A172 (cell line): ENCODE measurements at regions not wholly inside any gene's neighbourhood (a gene's known extent, or its start where the extent isn't known, plus 50 kb on each side); places are given as distances from the start of the nearest gene placed in this dataset.

Source experiments
- DNase-seq: peaks from one replicate; pipeline ENCODE4 v3.0.0-alpha.2; 2015; ENCODE audit warnings: low spot score

- DNase-seq = no peak
These were observed 871.4 kb downstream of the MAT2B start for GRCh38 chr5:164376843-164377242.

- DNase-seq = no peak
These were observed 872.3 kb downstream of the MAT2B start for GRCh38 chr5:164377746-164378145.

GRCh38 chr5:164383662-164384061 is 878.2 kb downstream of the MAT2B start:
- DNase-seq = no peak

GRCh38 chr5:164392531-164392930 is 887.1 kb downstream of the MAT2B start:
- DNase-seq = no peak

- no peak for DNase-seq
These were observed 889.3 kb downstream of the MAT2B start for GRCh38 chr5:164394686-164395194.

GRCh38 chr5:164412531-164412930 is 907.1 kb downstream of the MAT2B start:
- no peak for DNase-seq

- DNase-seq = no peak
These were observed 914.7 kb downstream of the MAT2B start for GRCh38 chr5:164420161-164420560.

GRCh38 chr5:164422400-164422799 is 917.0 kb downstream of the MAT2B start:
- DNase-seq = peak; percentile 11

- no peak for DNase-seq
These were observed 926.4 kb downstream of the MAT2B start for GRCh38 chr5:164431634-164432304.

- peak; percentile 55 for DNase-seq
These were observed 927.9 kb downstream of the MAT2B start for GRCh38 chr5:164433106-164433870.

- no peak for DNase-seq
These were observed 930.2 kb downstream of the MAT2B start for GRCh38 chr5:164435576-164435975.

GRCh38 chr5:164439799-164440198 is 934.4 kb downstream of the MAT2B start:
- DNase-seq = no peak

- no peak for DNase-seq
These were observed 944.0 kb downstream of the MAT2B start for GRCh38 chr5:164449460-164449859.

GRCh38 chr5:164466033-164466432 is 960.6 kb downstream of the MAT2B start:
- no peak for DNase-seq

GRCh38 chr5:164470312-164470711 is 964.9 kb downstream of the MAT2B start:
- DNase-seq = no peak

GRCh38 chr5:164472165-164472564 is 966.7 kb downstream of the MAT2B start:
- no peak for DNase-seq

GRCh38 chr5:164475339-164475977 is 970.0 kb downstream of the MAT2B start:
- DNase-seq = peak; percentile 36

- no peak for DNase-seq
These were observed 975.9 kb downstream of the MAT2B start for GRCh38 chr5:164481270-164481669.

GRCh38 chr5:164482351-164482750 is 976.9 kb downstream of the MAT2B start:
- DNase-seq = no peak

- no peak for DNase-seq
These were observed 979.5 kb downstream of the MAT2B start for GRCh38 chr5:164484948-164485347.

- DNase-seq = peak; percentile 50
These were observed 982.5 kb downstream of the MAT2B start for GRCh38 chr5:164487939-164488338.

GRCh38 chr5:164497311-164498064 is 992.1 kb downstream of the MAT2B start:
- DNase-seq = no peak
